OCI-LY1 (cell line): ENCODE measurements at regions not wholly inside any gene's neighbourhood (a gene's known extent, or its start where the extent isn't known, plus 50 kb on each side); places are given as distances from the start of the nearest gene placed in this dataset.

ENCODE experiments used
- H2AFZ ChIP-seq: fragments of 200-600 bp; sonication (generic), shearing (Covaris generic); 2 replicates; pipeline ENCODE4 v1.6.0; 2014; ENCODE audit warnings: antibody characterized with exemption, mild to moderate bottlenecking, low read length
- H3F3A ChIP-seq: fragments of 200-600 bp; sonication (generic), shearing (Covaris generic); 2 replicates; pipeline ENCODE4 v1.6.0; 2014; ENCODE audit warnings: mild to moderate bottlenecking, antibody characterized with exemption, low read length, moderate library complexity; ENCODE audit not compliant: insufficient read depth
- H3K27ac ChIP-seq: fragments of 200-600 bp; sonication (generic); 2 replicates; pipeline ENCODE4 v1.5.1; 2014; ENCODE audit warnings: low read length, mixed run types, mild to moderate bottlenecking, low read depth; ENCODE audit not compliant: poor library complexity, severe bottlenecking
- H3K27me3 ChIP-seq: fragments of 200-600 bp; sonication (generic); 2 replicates; pipeline ENCODE4 v1.6.0; 2014; ENCODE audit warnings: antibody characterized with exemption, mild to moderate bottlenecking, low read length, moderate library complexity; ENCODE audit not compliant: insufficient read depth
- H3K36me3 ChIP-seq: fragments of 200-600 bp; sonication (generic); 2 replicates; pipeline ENCODE4 v1.6.1; 2014; ENCODE audit warnings: mild to moderate bottlenecking, antibody characterized with exemption, low read length, moderate library complexity, mixed read lengths; ENCODE audit not compliant: insufficient read depth
- H3K4me1 ChIP-seq: fragments of 200-600 bp; sonication (generic); 2 replicates; pipeline ENCODE4 v1.5.1; 2014; ENCODE audit warnings: mild to moderate bottlenecking, low read length, moderate library complexity; ENCODE audit not compliant: insufficient read depth, severe bottlenecking
- H3K4me2 ChIP-seq: fragments of 200-600 bp; sonication (generic), shearing (Covaris generic); 2 replicates; pipeline ENCODE4 v1.6.1; 2014; ENCODE audit warnings: low read length
- H3K4me3 ChIP-seq: fragments of 200-600 bp; sonication (generic); 2 replicates; pipeline ENCODE4 v1.5.1; 2014; ENCODE audit warnings: low read length, low read depth, mild to moderate bottlenecking, mixed read lengths; ENCODE audit not compliant: poor library complexity, severe bottlenecking
- H3K79me2 ChIP-seq: fragments of 200-600 bp; shearing (Covaris generic); 2 replicates; pipeline ENCODE4 v1.6.1; 2016; ENCODE audit warnings: mixed run types, low read length, mixed read lengths; ENCODE audit not compliant: insufficient read depth
- H3K9ac ChIP-seq: fragments of 200-600 bp; sonication (generic), shearing (Covaris generic); 2 replicates; pipeline ENCODE4 v1.6.1; 2014; ENCODE audit warnings: mild to moderate bottlenecking, low read length, mixed read lengths
- H3K9me2 ChIP-seq: fragments of 200-600 bp; sonication (generic), shearing (Covaris generic); 2 replicates; pipeline ENCODE4 v1.6.1; 2014; ENCODE audit warnings: low read depth, mild to moderate bottlenecking, low read length, mixed read lengths
- H3K9me3 ChIP-seq: fragments of 200-600 bp; shearing (Covaris generic); 2 replicates; pipeline ENCODE4 v1.6.1; 2014; ENCODE audit warnings: low read length, mixed read lengths
- H4K20me1 ChIP-seq: fragments of 200-600 bp; sonication (generic), shearing (Covaris generic); 2 replicates; pipeline ENCODE4 v1.6.0; 2016; ENCODE audit warnings: mild to moderate bottlenecking, low read length; ENCODE audit not compliant: insufficient read depth
- CTCF ChIP-seq: fragments of 200-600 bp; sonication (generic), shearing (Covaris generic); IDR thresholded peaks from 2 replicates; pipeline ENCODE4 v1.5.1; 2017; ENCODE audit warnings: mild to moderate bottlenecking, antibody characterized with exemption, low read length, moderate library complexity, mixed read lengths
- EZH2 ChIP-seq: fragments of 200-600 bp; sonication (generic), shearing (Covaris generic); IDR thresholded peaks from 2 replicates; pipeline ENCODE4 v1.8.0; 2017; ENCODE audit warnings: borderline replicate concordance, mixed run types, mild to moderate bottlenecking, antibody characterized with exemption, low read length, moderate library complexity, mixed read lengths

GRCh38 chr12:63064080-63064479 lies 86.9 kb downstream of the AVPR1A start:
- H3K4me3 ChIP-seq: no peak overlapping the region
- H3K36me3 ChIP-seq: no peaks in the 10 kb centered on the region
- TF ChIP-seq CTCF (no peak), EZH2 (no peak)
- no peaks in the 10 kb centered on the region for H3K9me3 ChIP-seq
- H3K4me2 ChIP-seq: no peak overlapping the region
- H3K27me3 ChIP-seq: no peaks in the 10 kb centered on the region
- no peaks in the 10 kb centered on the region for H3K79me2 ChIP-seq
- no peak overlapping the region for H3K9ac ChIP-seq
- no peaks in the 10 kb centered on the region for H3K4me1 ChIP-seq
- no peaks in the 10 kb centered on the region for H3K9me2 ChIP-seq
- no peaks in the 10 kb centered on the region for H4K20me1 ChIP-seq
- no peak overlapping the region for H2AFZ ChIP-seq
- no peaks in the 10 kb centered on the region for H3F3A ChIP-seq
- H3K27ac ChIP-seq: no peak overlapping the region

GRCh38 chr12:63056649-63057048 lies 94.4 kb downstream of the AVPR1A start:
- Histone ChIP-seq H2AFZ (no peak overlapping the region), H3K27me3 (no peaks in the 10 kb centered on the region), H3K4me2 (no peak overlapping the region), H3K9me3 (no peaks in the 10 kb centered on the region), H4K20me1 (no peaks in the 10 kb centered on the region), H3K4me3 (no peak overlapping the region), H3K79me2 (no peaks in the 10 kb centered on the region), H3K4me1 (no peaks in the 10 kb centered on the region), H3K36me3 (no peaks in the 10 kb centered on the region), H3K9me2 (no peaks in the 10 kb centered on the region), H3F3A (no peaks in the 10 kb centered on the region), H3K9ac (no peak overlapping the region), H3K27ac (no peak overlapping the region)
- TF ChIP-seq EZH2 (no peak), CTCF (no peak)

- no peak overlapping the region for H3K4me2 ChIP-seq
- no peaks in the 10 kb centered on the region for H3K27me3 ChIP-seq
- no peaks in the 10 kb centered on the region for H4K20me1 ChIP-seq
- H2AFZ ChIP-seq: no peak overlapping the region
- no peaks in the 10 kb centered on the region for H3K9me3 ChIP-seq
- no peak overlapping the region for H3K4me3 ChIP-seq
- H3K27ac ChIP-seq: no peak overlapping the region
- H3F3A ChIP-seq: no peaks in the 10 kb centered on the region
- no peak overlapping the region for H3K9ac ChIP-seq
- no peaks in the 10 kb centered on the region for H3K9me2 ChIP-seq
- no peaks in the 10 kb centered on the region for H3K79me2 ChIP-seq
- no peaks in the 10 kb centered on the region for H3K4me1 ChIP-seq
- H3K36me3 ChIP-seq: no peaks in the 10 kb centered on the region
- TF ChIP-seq EZH2 (no peak), CTCF (no peak)
Measured at GRCh38 chr12:63052696-63053095, 98.3 kb downstream of the AVPR1A start.
